GM18519 (cell line): ENCODE measurements at regions not wholly inside any gene's neighbourhood (a gene's known extent, or its start where the extent isn't known, plus 50 kb on each side); places are given as distances from the start of the nearest gene placed in this dataset.

Experiments
- ATAC-seq: cut with Tn5 transposase; IDR thresholded peaks from one replicate; pipeline ENCODE4 v1.9.1; 2021; ENCODE audit warnings: mild to moderate bottlenecking, moderate library complexity; ENCODE audit not compliant: unreplicated experiment, low FRiP score

DNA sequence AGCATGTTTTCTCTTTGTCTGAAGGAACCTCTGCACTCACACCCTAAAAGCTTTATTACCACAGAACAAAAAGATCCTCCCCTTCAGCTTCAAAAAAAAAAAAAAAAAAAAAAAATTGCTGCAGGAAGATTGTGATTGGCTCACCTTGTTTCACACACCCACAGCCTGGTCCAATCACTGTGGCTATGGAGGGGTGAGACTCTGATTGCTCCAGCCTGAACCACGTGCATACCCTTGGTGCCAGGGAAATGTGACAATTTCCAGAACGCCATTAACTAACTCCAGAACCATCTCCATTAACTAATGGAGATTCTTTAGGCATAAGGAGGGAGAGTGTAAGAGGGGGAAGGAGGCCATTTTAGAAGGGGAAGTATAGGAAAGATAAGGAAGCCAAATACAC is 106.5 kb upstream of the CRBN start:
- no peak for ATAC-seq

GRCh38 chr3:3281024-3281423 is 101.5 kb upstream of the CRBN start:
- peak; percentile 84 for ATAC-seq

DNA sequence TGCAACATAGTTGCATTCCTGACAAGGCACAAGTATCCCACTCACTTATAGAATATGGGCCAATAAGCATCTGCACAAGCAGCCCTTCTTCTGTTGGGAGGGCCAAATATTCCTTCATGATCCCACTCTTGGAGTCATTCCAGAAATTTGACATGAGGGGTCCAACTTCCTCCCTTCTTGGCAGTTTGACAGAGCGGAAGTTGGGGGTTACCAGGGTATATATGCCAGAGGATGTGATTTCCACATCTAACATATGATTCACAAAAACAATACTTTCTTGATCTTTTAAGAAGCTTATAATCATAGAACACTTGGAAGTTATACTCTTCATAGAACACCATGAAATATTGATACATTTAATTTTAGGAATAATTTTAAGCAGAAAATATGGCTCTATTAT is 100.9 kb upstream of the CRBN start:
- ATAC-seq = no peak

DNA sequence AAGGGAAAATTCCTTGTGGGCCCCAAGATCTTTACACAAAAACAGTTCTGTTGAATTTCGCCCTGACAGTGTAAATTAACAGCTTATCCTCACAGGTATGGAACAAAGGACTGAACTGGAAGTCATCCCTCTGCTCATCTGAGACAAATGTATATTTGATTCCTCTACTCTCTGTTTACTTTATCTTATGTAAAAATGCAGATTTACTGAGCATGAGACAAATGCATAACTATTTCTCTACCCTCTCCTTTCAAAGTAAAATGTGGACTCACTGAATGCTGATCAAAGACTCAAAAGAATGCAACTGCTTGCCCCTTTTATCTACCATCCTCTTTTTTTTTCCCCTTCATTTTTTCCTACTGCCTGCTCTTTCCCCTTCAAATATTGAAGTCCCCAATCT is 98.6 kb upstream of the CRBN start:
- ATAC-seq = no peak

GRCh38 chr3:3276630-3277029 is 97.1 kb upstream of the CRBN start:
- ATAC-seq = no peak

DNA sequence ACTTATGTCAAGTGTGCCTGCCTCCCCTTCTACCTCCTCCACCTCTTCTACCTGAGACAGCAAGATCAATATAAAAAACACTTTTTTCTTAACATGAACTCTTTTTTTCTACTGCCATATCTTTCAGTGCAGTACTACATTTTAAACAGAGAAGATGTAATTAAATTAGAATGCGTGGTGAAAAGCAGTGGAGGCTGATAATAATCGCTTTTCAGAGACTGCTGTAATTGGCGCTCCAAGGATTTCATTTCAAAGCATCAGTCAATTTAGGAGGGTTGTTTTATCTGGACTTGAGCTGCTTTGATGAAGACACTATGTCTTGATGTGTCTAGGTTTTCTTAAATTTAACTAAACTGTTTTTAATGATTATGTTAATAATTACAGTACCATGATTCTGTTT is 85.3 kb upstream of the CRBN start:
- ATAC-seq = no peak

DNA sequence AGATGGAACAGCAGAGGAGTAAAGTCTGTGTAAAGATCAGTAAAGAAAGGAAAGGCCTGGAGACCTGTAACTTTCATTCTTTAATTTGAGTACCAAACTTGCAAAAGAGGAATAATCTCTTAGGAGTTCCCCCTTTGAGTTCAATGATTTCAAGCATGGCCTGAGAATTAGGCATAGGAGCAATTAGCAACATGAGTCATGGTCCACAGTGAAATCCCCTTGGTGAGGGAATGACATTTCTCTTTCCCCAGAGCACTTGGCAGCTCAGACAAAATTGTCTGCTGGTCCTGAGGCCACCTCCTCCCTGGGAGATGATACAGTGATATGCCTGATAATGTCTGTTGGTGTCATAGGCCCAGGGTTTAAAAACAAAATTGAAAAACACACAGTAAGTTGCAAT is 81.4 kb upstream of the CRBN start:
- no peak for ATAC-seq

DNA sequence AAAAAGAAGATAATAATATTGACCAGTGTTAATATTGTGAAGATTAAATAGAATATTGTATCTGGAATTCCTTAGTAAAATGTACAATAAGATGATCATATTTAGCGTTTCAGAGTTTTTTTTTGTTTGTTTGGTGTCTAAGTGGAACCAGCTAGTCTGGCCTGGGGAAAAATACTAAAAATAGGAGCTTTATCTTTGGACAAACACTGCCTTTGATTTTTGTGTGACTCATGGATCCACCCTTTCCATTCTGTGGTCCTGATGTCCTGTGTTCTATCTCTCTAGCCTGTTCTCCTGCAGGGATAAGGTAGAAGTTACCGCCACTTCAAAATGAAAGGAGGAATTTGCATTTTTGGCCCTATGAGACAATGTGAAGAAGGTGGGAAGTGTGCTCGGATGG is 79.7 kb upstream of the CRBN start:
- ATAC-seq = no peak

DNA sequence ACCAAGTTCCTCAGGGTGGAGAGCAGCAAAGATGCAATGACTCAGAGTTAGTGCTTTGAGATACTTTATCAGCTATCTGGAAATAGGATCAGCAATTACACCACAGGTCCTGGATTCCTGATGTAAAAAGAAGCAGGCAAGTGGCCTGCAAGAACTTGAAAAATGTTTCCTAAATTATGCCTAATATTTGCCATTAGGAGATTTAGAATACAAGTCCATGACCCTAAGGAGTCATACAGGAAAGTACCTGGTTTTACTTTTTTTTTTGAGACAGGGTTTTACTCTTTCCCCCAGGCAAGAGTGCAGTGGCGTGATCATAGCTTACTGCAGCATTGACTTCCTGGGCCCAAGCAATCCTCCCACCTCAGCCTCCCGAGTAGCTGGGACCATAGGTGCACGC is 78.8 kb upstream of the CRBN start:
- ATAC-seq = no peak

- ATAC-seq = no peak
Measured at GRCh38 chr3:3241596-3241995, 62.1 kb upstream of the CRBN start.

GRCh38 chr3:3240986-3241385 is 61.5 kb upstream of the CRBN start:
- no peak for ATAC-seq

DNA sequence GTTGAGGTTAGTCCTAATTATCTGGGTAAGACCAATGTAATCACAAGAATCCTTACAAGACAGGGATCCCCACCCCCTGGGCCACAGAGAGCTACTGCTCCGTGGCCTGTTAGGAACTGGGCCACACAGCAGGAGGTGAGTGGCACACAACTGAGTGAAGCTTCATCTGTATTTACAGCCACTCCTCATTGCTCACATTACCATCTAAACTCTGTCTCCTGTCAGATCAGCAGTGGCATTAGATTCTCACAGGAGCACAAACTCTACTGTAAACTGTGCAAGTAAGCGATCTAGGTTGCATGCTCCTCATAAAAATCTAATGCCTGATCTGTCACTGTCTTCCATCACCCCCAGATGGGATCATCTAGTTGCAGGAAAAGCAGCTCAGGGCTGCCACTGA is 58.5 kb upstream of the CRBN start:
- no peak for ATAC-seq

- ATAC-seq = no peak
Measured at GRCh38 chr3:3232251-3232650, 52.8 kb upstream of the CRBN start.
